K562 (cell line): ENCODE measurements at regions not wholly inside any gene's neighbourhood (a gene's known extent, or its start where the extent isn't known, plus 50 kb on each side); places are given as distances from the start of the nearest gene placed in this dataset.

ENCODE experiments used
- AFF1 ChIP-seq, 2 experiments: fragments of 450-650 bp; IDR thresholded peaks; 2 replicates each; pipeline ENCODE4 v1.6.1; 2018; ENCODE audit warnings: mild to moderate bottlenecking in 2 of 2, low read depth in 1 of 2; ENCODE audit not compliant: partially characterized antibody in 2 of 2
- DIDO1 ChIP-seq: fragments of 450-650 bp; IDR thresholded peaks from 2 replicates; pipeline ENCODE4 v1.6.1; 2016; ENCODE audit warnings: low read depth, missing biosample characterization, missing genetic modification characterization
- E2F3 ChIP-seq: fragments of 250-450 bp; sonication (Bioruptor Pico); IDR thresholded peaks from 2 replicates; pipeline ENCODE4 v1.4.0; 2020; ENCODE audit warnings: mild to moderate bottlenecking
- EWSR1 ChIP-seq: fragments of 450-650 bp; IDR thresholded peaks from 2 replicates; pipeline ENCODE4 v1.6.1; 2018; ENCODE audit warnings: borderline replicate concordance, mild to moderate bottlenecking, low read depth, moderate library complexity; ENCODE audit not compliant: partially characterized antibody
- HOXB6 ChIP-seq: fragments of 250-450 bp; sonication (Bioruptor Pico); IDR thresholded peaks from 2 replicates; pipeline ENCODE4 v1.5.1; 2022; ENCODE audit warnings: mild to moderate bottlenecking, borderline replicate concordance
- NFE2 ChIP-seq: IDR thresholded peaks from 2 replicates; pipeline ENCODE4 v1.6.1; 2014; ENCODE audit warnings: antibody characterized with exemption, low read depth
- NRF1 ChIP-seq, 2 experiments: fragments of 450-650 bp; IDR thresholded peaks in 1 of 2; conservative IDR thresholded peaks in 1 of 2; 2 replicates each; pipeline ENCODE4 v1.6.1; 2014; ENCODE audit warnings: mild to moderate bottlenecking in 2 of 2
- POLR2AphosphoS2 ChIP-seq: IDR thresholded peaks from 2 replicates; pipeline ENCODE4 v1.6.1; 2012; ENCODE audit warnings: low read length, improper control_type of control experiment
- SPI1 ChIP-seq: IDR thresholded peaks from 2 replicates; pipeline ENCODE4 v1.6.1; 2011; ENCODE audit warnings: low read depth, low read length, control low read depth, borderline replicate concordance
- STAG1 ChIP-seq: sonication (generic); formaldehyde crosslinking; IDR thresholded peaks from 2 replicates; pipeline ENCODE4 v1.5.0; 2020; ENCODE audit warnings: missing genetic modification reagents, borderline replicate concordance
- ZNF717 ChIP-seq: fragments of 250-450 bp; sonication (Bioruptor Pico); IDR thresholded peaks from 2 replicates; pipeline ENCODE4 v1.5.0; 2021
- TF ChIP-seq, protein P1 (sequence below): fragments of 450-650 bp; IDR thresholded peaks from 2 replicates; pipeline ENCODE4 v1.6.1; 2016; ENCODE audit warnings: mild to moderate bottlenecking, moderate library complexity
- TF ChIP-seq, protein P2 (sequence below): fragments of 250-450 bp; sonication (Bioruptor Pico); IDR thresholded peaks from 2 replicates; pipeline ENCODE4 v1.8.0; 2021; ENCODE audit warnings: moderate library complexity, mild to moderate bottlenecking, inconsistent platforms

DNA sequence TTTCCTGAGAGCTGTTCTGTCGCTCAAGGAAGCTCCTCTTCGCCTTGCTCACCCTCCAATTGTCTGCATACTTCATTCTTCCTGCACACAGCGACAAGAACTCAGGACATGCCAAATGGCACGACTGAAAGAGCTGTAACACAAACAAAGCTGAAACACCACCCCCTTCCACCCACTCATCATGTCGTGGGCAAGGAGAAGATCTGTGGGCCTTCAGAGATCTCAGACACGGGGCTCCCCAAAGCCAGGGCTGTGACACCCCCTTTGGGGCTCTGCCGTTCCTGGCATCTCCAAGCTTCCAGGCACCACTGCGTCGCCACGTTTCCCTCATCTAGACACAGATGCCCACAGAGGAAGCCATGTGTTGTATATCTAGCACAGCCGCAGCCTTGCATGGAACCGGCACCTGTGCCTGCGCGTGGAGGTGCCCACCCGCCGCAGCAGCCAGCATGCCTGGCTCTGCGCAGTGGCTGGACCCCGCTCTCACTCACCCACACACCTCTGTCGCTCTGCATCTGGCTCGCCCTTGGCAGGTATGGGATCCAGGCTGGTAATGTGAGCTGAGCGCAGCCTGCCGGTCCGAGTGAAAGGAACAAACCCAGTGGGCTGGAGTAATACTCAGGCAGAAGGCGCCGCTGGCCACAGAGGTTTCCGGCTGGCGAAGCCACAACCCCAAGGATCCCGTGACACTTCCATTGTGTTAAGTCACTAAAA is 676.4 kb upstream of the INTU start (continued):
- TF ChIP-seq, protein P1, sequence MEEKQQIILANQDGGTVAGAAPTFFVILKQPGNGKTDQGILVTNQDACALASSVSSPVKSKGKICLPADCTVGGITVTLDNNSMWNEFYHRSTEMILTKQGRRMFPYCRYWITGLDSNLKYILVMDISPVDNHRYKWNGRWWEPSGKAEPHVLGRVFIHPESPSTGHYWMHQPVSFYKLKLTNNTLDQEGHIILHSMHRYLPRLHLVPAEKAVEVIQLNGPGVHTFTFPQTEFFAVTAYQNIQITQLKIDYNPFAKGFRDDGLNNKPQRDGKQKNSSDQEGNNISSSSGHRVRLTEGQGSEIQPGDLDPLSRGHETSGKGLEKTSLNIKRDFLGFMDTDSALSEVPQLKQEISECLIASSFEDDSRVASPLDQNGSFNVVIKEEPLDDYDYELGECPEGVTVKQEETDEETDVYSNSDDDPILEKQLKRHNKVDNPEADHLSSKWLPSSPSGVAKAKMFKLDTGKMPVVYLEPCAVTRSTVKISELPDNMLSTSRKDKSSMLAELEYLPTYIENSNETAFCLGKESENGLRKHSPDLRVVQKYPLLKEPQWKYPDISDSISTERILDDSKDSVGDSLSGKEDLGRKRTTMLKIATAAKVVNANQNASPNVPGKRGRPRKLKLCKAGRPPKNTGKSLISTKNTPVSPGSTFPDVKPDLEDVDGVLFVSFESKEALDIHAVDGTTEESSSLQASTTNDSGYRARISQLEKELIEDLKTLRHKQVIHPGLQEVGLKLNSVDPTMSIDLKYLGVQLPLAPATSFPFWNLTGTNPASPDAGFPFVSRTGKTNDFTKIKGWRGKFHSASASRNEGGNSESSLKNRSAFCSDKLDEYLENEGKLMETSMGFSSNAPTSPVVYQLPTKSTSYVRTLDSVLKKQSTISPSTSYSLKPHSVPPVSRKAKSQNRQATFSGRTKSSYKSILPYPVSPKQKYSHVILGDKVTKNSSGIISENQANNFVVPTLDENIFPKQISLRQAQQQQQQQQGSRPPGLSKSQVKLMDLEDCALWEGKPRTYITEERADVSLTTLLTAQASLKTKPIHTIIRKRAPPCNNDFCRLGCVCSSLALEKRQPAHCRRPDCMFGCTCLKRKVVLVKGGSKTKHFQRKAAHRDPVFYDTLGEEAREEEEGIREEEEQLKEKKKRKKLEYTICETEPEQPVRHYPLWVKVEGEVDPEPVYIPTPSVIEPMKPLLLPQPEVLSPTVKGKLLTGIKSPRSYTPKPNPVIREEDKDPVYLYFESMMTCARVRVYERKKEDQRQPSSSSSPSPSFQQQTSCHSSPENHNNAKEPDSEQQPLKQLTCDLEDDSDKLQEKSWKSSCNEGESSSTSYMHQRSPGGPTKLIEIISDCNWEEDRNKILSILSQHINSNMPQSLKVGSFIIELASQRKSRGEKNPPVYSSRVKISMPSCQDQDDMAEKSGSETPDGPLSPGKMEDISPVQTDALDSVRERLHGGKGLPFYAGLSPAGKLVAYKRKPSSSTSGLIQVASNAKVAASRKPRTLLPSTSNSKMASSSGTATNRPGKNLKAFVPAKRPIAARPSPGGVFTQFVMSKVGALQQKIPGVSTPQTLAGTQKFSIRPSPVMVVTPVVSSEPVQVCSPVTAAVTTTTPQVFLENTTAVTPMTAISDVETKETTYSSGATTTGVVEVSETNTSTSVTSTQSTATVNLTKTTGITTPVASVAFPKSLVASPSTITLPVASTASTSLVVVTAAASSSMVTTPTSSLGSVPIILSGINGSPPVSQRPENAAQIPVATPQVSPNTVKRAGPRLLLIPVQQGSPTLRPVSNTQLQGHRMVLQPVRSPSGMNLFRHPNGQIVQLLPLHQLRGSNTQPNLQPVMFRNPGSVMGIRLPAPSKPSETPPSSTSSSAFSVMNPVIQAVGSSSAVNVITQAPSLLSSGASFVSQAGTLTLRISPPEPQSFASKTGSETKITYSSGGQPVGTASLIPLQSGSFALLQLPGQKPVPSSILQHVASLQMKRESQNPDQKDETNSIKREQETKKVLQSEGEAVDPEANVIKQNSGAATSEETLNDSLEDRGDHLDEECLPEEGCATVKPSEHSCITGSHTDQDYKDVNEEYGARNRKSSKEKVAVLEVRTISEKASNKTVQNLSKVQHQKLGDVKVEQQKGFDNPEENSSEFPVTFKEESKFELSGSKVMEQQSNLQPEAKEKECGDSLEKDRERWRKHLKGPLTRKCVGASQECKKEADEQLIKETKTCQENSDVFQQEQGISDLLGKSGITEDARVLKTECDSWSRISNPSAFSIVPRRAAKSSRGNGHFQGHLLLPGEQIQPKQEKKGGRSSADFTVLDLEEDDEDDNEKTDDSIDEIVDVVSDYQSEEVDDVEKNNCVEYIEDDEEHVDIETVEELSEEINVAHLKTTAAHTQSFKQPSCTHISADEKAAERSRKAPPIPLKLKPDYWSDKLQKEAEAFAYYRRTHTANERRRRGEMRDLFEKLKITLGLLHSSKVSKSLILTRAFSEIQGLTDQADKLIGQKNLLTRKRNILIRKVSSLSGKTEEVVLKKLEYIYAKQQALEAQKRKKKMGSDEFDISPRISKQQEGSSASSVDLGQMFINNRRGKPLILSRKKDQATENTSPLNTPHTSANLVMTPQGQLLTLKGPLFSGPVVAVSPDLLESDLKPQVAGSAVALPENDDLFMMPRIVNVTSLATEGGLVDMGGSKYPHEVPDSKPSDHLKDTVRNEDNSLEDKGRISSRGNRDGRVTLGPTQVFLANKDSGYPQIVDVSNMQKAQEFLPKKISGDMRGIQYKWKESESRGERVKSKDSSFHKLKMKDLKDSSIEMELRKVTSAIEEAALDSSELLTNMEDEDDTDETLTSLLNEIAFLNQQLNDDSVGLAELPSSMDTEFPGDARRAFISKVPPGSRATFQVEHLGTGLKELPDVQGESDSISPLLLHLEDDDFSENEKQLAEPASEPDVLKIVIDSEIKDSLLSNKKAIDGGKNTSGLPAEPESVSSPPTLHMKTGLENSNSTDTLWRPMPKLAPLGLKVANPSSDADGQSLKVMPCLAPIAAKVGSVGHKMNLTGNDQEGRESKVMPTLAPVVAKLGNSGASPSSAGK: no peak; the same call in 1 of the 2 replicates
- TF ChIP-seq AFF1 (IDR thresholded peaks at IDR 0.05; ENCODE audit: low read depth in 1 of 2, partially characterized antibody in 2 of 2) (peak in 1 of 2 experiments; percentile 10), SPI1 (no peak), ZNF717 (CRISPR knock-in tag) (no peak), DIDO1 (no peak), POLR2AphosphoS2 (no peak), NRF1 (conservative IDR thresholded peaks at IDR 0.05 in 1 of 2, IDR thresholded peaks at IDR 0.05 in 1 of 2) (peak; percentile 48 to 54), EWSR1 (no peak), E2F3 (CRISPR knock-in tag) (no peak), STAG1 (CRISPR knock-in tag) (no peak), HOXB6 (no peak), NFE2 (no peak)
- TF ChIP-seq, protein P2, sequence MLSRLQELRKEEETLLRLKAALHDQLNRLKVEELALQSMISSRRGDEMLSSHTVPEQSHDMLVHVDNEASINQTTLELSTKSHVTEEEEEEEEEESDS (CRISPR knock-in tag): no peak
